T-cell (primary cell): ENCODE measurements at regions not wholly inside any gene's neighbourhood (a gene's known extent, or its start where the extent isn't known, plus 50 kb on each side); places are given as distances from the start of the nearest gene placed in this dataset.

ENCODE experiments used
- ATAC-seq, 4 experiments: fragments of 200-7000 bp in 3 of 4; fragments of 150-1000 bp in 1 of 4; cut with Tn5 transposase; replicated peaks in 1 of 4; 1 replicate in 3 of 4; 2 replicates in 1 of 4; pipeline ENCODE4 v1.10.0; 2021; ENCODE audit warnings: moderate library complexity in 3 of 4, mild to moderate bottlenecking in 2 of 4, moderate number of reproducible peaks in 1 of 4
- CTCF ChIA-PET, 2 donors: fragments of 300-600 bp; sonication (Branson Sonifier 250); formaldehyde crosslinking; loops; one replicate each; lab custom pipeline; 2022; ENCODE audit warnings: antibody characterized with exemption in 2 of 2; lab: Charles Lee
- POLR2A ChIA-PET, 2 donors: fragments of 300-600 bp; sonication (Branson Sonifier 250); formaldehyde crosslinking; loops; one replicate each; lab custom pipeline; 2022; ENCODE audit warnings: antibody characterized with exemption in 2 of 2; lab: Charles Lee
- DNase-seq, 35 experiments: peaks; one replicate each; pipeline versions ENCODE4 v3.0.0 to v3.0.0-alpha.2; 2013 to 2023
- H3K27ac ChIP-seq: one replicate; pipeline ENCODE4 v1.5.1; 2013; ENCODE audit warnings: low read length
- H3K27me3 ChIP-seq, 2 experiments: replicated peaks in 1 of 2; 1 replicate in 1 of 2; 2 replicates in 1 of 2; pipeline versions ENCODE4 v1.6.1 to v1.7.0; 2013; ENCODE audit warnings: low read length in 1 of 2, mixed read lengths in 1 of 2; ENCODE audit not compliant: control insufficient read depth in 2 of 2, insufficient read depth in 2 of 2; ENCODE audit errors: extremely low read depth in 1 of 2
- H3K36me3 ChIP-seq, 2 donors: 1 replicate in 1 of 2; 2 replicates in 1 of 2; pipeline versions ENCODE4 v1.6.1 to v1.7.0; 2013; ENCODE audit warnings: low read length in 1 of 2; ENCODE audit not compliant: control insufficient read depth in 2 of 2, insufficient read depth in 1 of 2; ENCODE audit errors: extremely low read depth in 1 of 2
- H3K4me1 ChIP-seq, 2 experiments: 1 replicate in 1 of 2; 2 replicates in 1 of 2; pipeline versions ENCODE4 v1.6.1 to v1.7.0; 2013; ENCODE audit warnings: low read length in 2 of 2, mixed read lengths in 1 of 2; ENCODE audit not compliant: insufficient read depth in 2 of 2, control insufficient read depth in 1 of 2; ENCODE audit errors: extremely low read depth in 1 of 2
- H3K4me3 ChIP-seq, 2 donors: 1 replicate in 1 of 2; 2 replicates in 1 of 2; pipeline versions ENCODE4 v1.5.1 to v1.7.0; 2013; ENCODE audit warnings: mild to moderate bottlenecking in 2 of 2, low read length in 1 of 2, moderate library complexity in 1 of 2; ENCODE audit not compliant: control insufficient read depth in 1 of 2; ENCODE audit errors: extremely low read depth in 1 of 2
- H3K9me3 ChIP-seq: 2 replicates; pipeline ENCODE4 v1.7.0; 2013
- H3K27ac Mint-ChIP-seq, 2 donors: one replicate each; pipeline ENCODE4 v1.8.0; 2020 to 2021; ENCODE audit warnings: mild to moderate bottlenecking in 2 of 2, mixed read lengths in 2 of 2
- H3K27me3 Mint-ChIP-seq, 2 donors: one replicate each; pipeline ENCODE4 v1.8.0; 2021 to 2022; ENCODE audit warnings: mixed read lengths in 2 of 2
- H3K36me3 Mint-ChIP-seq: one replicate; pipeline ENCODE4 v1.8.0; 2021; ENCODE audit warnings: mixed read lengths
- H3K4me1 Mint-ChIP-seq, 3 donors: one replicate each; pipeline ENCODE4 v1.8.0; 2020 to 2022; ENCODE audit warnings: mixed read lengths in 3 of 3, mild to moderate bottlenecking in 1 of 3
- H3K4me3 Mint-ChIP-seq, 3 donors: one replicate each; pipeline ENCODE4 v1.8.0; 2020 to 2022; ENCODE audit warnings: mild to moderate bottlenecking in 3 of 3, mixed read lengths in 3 of 3, moderate library complexity in 3 of 3
- H3K9me3 Mint-ChIP-seq, 3 donors: one replicate each; pipeline ENCODE4 v1.8.0; 2020 to 2022; ENCODE audit warnings: mixed read lengths in 3 of 3
- WGBS: methylation state at CpG from one replicate; pipeline ENCODE4 v1.1.5; 2013; ENCODE audit warnings: missing lambda C conversion rate; ENCODE audit not compliant: insufficient coverage; 5-methylcytosine and 5-hydroxymethylcytosine counted together

DNA sequence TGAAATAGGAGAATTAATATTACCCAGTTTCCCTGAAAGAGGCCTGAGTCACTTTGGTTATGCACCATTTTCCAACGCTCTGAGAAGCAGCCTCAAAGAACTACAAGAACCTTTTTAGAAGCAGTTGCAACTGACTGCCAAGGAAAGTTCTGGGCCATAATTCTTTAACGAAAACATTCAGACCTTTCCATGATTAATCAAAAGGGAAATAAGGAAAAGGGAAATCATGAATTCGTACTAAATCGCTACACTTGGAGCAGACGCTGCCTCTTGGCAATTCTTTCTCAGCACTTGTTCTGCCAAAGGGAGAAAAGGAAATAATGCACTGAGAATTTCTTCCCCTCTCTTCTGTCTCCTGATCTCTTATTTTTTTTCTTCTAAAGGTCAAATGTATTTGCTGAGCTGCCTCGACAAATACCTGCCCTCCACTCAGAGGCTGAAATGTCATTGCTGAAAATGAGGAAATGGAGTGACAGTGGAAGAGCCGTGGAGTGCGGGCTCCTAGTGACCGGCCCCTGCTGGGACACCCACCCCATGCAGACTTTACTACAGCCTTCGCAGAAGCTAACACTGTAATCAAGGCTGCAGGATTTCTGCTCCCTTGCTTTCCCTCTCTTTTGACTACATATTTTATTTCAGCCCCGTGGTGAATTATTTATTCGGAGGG, 67.9 kb upstream of the GALNT2 start:
- DNase-seq = no peak
- peaks cover 3 to 4% of the 10 kb centered on the region in 2 donors for H3K27me3 Mint-ChIP-seq
- Histone ChIP-seq H3K27ac (no peak overlapping the region), H3K27me3 (peaks cover 0 to 3% of the 10 kb centered on the region in 2 experiments), H3K4me3 (no peak overlapping the region), H3K4me1 (no peaks in the 10 kb centered on the region), H3K36me3 (no peaks in the 10 kb centered on the region), H3K9me3 (no peaks in the 10 kb centered on the region)
- ATAC-seq = no peak
- no peaks in the 10 kb centered on the region for H3K4me1 Mint-ChIP-seq
- no peak overlapping the region for H3K4me3 Mint-ChIP-seq
- H3K27ac Mint-ChIP-seq = no peak overlapping the region
- POLR2A ChIA-PET = no interaction called here
- CTCF ChIA-PET = no interaction called here
- no peaks in the 10 kb centered on the region for H3K9me3 Mint-ChIP-seq
- WGBS = 72% methylated on average over 3 of the region's 12 CpGs
- H3K36me3 Mint-ChIP-seq = no peaks in the 10 kb centered on the region

DNA sequence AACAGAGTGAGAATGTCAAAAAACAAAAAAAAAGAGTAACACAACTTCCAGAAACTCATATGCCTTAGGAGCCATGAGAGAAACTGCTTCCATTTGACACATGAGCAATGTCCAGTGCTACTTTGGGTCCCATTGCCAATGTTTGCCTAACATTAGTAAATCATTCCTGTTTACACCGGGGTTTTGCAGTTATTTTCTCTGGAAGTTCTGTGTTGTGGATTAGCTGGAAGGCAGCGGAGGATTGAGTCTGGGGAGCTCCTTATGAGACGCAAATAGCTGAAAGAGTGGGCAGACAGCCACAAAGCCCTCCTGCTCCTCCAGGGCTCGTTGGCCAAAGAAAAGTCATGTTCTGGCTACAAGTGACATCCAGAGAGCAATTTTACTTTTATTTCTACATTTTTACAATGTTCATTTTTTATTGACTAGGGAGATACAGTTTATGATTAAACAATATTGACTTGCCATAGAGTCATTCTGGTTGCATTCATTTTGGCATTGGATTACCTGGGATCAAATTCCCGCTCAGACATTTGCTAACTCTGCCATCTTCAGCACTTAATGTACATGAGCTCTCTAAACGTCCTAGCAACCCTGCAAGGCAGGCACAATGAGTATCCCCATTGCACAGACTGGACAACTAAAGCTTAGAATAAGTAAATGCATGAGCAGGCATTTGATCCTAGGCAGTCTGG, 66.4 kb upstream of the GALNT2 start:
- WGBS = 100% methylated on average over 2 of the region's 6 CpGs
- DNase-seq = no peak
- Histone ChIP-seq H3K36me3 (no peaks in the 10 kb centered on the region), H3K27me3 (peaks cover 0 to 3% of the 10 kb centered on the region in 2 experiments), H3K9me3 (no peaks in the 10 kb centered on the region), H3K4me3 (no peak overlapping the region), H3K4me1 (no peaks in the 10 kb centered on the region), H3K27ac (no peak overlapping the region)
- CTCF ChIA-PET = no interaction called here
- Mint-ChIP-seq H3K27ac (no peak overlapping the region), H3K36me3 (no peaks in the 10 kb centered on the region), H3K4me1 (no peaks in the 10 kb centered on the region), H3K4me3 (no peak overlapping the region), H3K27me3 (peaks cover 3 to 8% of the 10 kb centered on the region in 2 donors), H3K9me3 (no peaks in the 10 kb centered on the region)
- ATAC-seq = no peak
- POLR2A ChIA-PET = no interaction called here

DNA sequence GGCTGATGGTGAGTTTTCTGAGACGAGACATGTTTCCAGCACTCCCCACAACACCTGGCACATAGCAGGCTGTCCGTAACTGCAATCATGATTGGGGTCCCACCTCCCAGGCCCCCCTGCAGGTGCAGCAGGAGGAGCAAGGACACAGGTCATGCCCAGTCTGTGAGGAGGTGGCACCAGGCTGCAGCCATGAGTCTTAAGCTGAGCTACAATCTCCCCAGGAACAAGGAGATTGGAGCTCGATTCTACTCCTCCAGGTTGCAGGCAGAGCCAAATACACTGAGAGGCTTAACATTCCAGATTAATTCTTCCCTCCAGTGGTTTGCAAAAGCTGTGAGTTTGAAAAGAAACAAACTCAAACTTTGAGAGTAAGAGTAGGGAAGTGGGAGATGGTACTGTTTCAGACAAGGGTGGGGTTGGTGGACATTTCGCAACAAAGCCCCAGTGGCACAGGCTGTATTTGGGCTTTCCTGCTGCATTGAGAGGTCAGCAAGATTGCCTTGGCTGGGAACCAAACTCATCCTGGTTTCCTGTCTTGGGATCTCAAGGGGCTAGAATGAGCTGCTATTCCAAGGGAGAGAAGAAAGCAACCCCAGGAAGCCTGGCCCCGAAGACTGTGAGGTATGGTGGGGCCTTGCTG, 64.8 kb upstream of the GALNT2 start:
- no peaks in the 10 kb centered on the region for H3K4me1 Mint-ChIP-seq
- POLR2A ChIA-PET = no interaction called here
- no peaks in the 10 kb centered on the region for H3K4me1 ChIP-seq
- WGBS = 79% methylated on average over 3 of the region's 5 CpGs
- H3K36me3 ChIP-seq = no peaks in the 10 kb centered on the region
- no peak overlapping the region for H3K27ac Mint-ChIP-seq
- H3K27me3 ChIP-seq = peaks cover 0 to 7% of the 10 kb centered on the region in 2 experiments
- H3K27ac ChIP-seq = no peak overlapping the region
- CTCF ChIA-PET = no interaction called here
- H3K9me3 Mint-ChIP-seq = no peaks in the 10 kb centered on the region
- ATAC-seq (no peak), DNase-seq (no peak)
- H3K36me3 Mint-ChIP-seq = no peaks in the 10 kb centered on the region
- H3K27me3 Mint-ChIP-seq = peaks cover 11 to 13% of the 10 kb centered on the region in 2 donors
- H3K4me3 Mint-ChIP-seq = no peak overlapping the region
- no peak overlapping the region for H3K4me3 ChIP-seq
- no peaks in the 10 kb centered on the region for H3K9me3 ChIP-seq

DNA sequence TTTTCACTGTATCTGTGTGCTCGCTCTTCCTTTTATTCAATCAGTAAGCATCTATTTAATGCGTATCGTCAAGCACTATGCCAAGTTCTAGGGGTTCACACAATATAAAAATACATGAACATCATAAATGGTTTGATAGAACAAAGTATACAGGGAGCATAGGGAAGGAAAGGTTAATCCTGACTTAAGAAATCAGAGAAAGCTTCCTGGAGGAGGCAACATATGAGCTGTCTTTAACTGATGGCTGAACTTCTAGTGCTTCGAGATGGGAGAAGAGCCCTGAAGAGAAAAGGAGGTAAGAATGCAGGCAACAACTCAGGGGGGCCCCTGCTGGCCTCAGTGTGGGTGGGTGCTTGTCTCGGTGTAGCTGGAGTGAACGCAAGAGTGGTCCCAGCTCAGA, 63.6 kb upstream of the GALNT2 start:
- H3K27me3 ChIP-seq = peaks cover 0 to 7% of the 10 kb centered on the region in 2 experiments
- H3K4me1 ChIP-seq = no peaks in the 10 kb centered on the region
- H3K4me3 ChIP-seq = no peak overlapping the region
- WGBS = 83% methylated on average over 1 of the region's 6 CpGs
- Mint-ChIP-seq H3K9me3 (no peaks in the 10 kb centered on the region), H3K27ac (no peak overlapping the region), H3K4me3 (no peak overlapping the region), H3K36me3 (no peaks in the 10 kb centered on the region), H3K4me1 (no peaks in the 10 kb centered on the region), H3K27me3 (peaks cover 11 to 13% of the 10 kb centered on the region in 2 donors)
- ChIA-PET POLR2A (no interaction called here), CTCF (no interaction called here)
- no peak for DNase-seq
- H3K9me3 ChIP-seq = no peaks in the 10 kb centered on the region
- H3K36me3 ChIP-seq = no peaks in the 10 kb centered on the region
- no peak for ATAC-seq
- H3K27ac ChIP-seq = no peak overlapping the region

DNA sequence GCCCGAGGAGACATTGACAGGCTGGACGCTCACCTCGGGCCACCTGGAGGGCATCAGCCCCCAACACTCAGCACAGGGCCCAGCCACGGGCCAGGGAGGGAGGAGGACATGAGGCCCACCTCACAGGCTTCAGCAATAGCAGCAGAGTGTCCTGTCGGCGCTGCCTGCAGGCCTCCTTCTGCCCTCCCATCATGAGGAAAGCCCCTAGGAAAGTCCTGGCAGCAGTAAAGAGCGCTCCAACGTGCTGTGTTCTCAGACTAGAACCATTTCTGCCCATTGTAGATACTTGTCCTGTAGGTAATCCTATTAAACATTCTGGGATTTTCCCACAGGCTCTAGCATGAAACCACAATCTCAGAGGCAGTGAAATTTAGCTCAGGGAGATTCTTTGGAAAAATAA, 62.0 kb upstream of the GALNT2 start:
- no peaks in the 10 kb centered on the region for H3K4me1 Mint-ChIP-seq

DNA sequence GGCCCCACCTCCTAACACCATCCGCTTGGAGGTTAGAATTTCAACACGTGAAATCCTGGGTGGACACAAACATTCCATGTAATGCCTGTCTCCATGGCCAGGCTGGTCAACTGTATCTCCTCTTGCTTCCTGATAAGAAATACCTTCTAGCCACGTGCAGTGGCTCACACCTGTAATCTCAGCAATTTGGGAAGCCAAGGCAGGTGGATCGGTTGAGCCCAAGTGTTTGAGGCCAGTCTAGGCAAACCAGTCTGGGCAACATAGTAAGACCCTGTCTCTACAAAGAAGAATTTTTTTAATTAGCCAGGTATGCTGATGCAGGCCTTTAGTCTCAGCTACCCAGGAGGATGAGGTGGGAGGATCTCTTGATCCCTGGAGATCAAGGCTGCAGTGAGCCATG, 58.3 kb upstream of the GALNT2 start:
- H3K9me3 Mint-ChIP-seq = no peaks in the 10 kb centered on the region
- Histone ChIP-seq H3K4me1 (no peaks in the 10 kb centered on the region), H3K9me3 (no peaks in the 10 kb centered on the region), H3K4me3 (no peak overlapping the region), H3K27me3 (peaks cover 0 to 4% of the 10 kb centered on the region in 2 experiments), H3K36me3 (no peaks in the 10 kb centered on the region), H3K27ac (no peak overlapping the region)
- CTCF ChIA-PET = no interaction called here
- WGBS = 91% methylated on average over 4 of the region's 4 CpGs
- H3K27me3 Mint-ChIP-seq = peaks cover 8 to 10% of the 10 kb centered on the region in 2 donors
- no peaks in the 10 kb centered on the region for H3K4me1 Mint-ChIP-seq
- no peak for DNase-seq
- no peak for ATAC-seq
- POLR2A ChIA-PET = no interaction called here
- no peak overlapping the region for H3K27ac Mint-ChIP-seq
- no peaks in the 10 kb centered on the region for H3K36me3 Mint-ChIP-seq
- no peak overlapping the region for H3K4me3 Mint-ChIP-seq

More for the DNA sequence above, 62.0 kb upstream of the GALNT2 start:
- H3K9me3 ChIP-seq = no peaks in the 10 kb centered on the region
- H3K36me3 Mint-ChIP-seq = no peaks in the 10 kb centered on the region
- peaks cover 0 to 7% of the 10 kb centered on the region in 2 experiments for H3K27me3 ChIP-seq
- no peak overlapping the region for H3K4me3 Mint-ChIP-seq
- no peak overlapping the region for H3K27ac Mint-ChIP-seq
- DNase-seq (no peak), ATAC-seq (no peak)
- ChIA-PET CTCF (no interaction called here), POLR2A (no interaction called here)
- H3K27ac ChIP-seq = no peak overlapping the region
- no peaks in the 10 kb centered on the region for H3K4me1 ChIP-seq
- WGBS = 73% methylated on average over 5 of the region's 8 CpGs
- H3K4me3 ChIP-seq = no peak overlapping the region
- peaks cover 12 to 13% of the 10 kb centered on the region in 2 donors for H3K27me3 Mint-ChIP-seq
- no peaks in the 10 kb centered on the region for H3K36me3 ChIP-seq
- H3K9me3 Mint-ChIP-seq = no peaks in the 10 kb centered on the region
